ENCODE measurements at regions not wholly inside any gene's neighbourhood (a gene's known extent, or its start where the extent isn't known, plus 50 kb on each side); places are given as distances from the start of the nearest gene placed in this dataset.

DNA sequence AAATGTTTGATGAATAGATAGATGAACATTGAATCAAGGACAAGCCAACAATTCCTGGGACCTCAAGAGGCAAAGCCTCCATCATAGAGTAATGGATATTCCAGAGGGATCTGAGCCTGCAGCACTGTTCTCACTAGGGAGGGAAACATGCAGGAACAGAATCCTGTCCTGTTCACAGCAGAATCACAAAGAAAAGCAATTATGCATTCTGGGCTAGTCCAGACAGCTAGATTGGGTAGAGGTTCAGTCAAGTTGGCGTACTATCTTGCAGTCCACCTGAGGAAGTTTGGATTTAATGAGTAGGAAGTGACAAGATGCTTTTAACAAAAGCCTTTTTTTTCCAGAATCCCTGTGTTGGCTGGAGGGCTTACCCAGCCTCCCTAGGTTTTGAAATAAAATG is 314.5 kb upstream of the SEMA6D start:
- Histone ChIP-seq H3K27ac (ENCODE audit: low read depth in 1 of 2, low read length in 2 of 2) (no peak overlapping the region), H3K4me3 (ENCODE audit: low read depth in 1 of 3, low read length in 3 of 3) (no peak overlapping the region), H3K36me3 (ENCODE audit: control insufficient read depth in 4 of 4, insufficient read depth in 3 of 4, low read depth in 1 of 4, low read length in 3 of 4) (no peaks in the 10 kb centered on the region), H3K4me1 (ENCODE audit: control insufficient read depth in 4 of 4, insufficient read depth in 4 of 4, low read length in 3 of 4) (no peaks in the 10 kb centered on the region), H3K27me3 (ENCODE audit: control insufficient read depth in 4 of 4, insufficient read depth in 4 of 4, low read length in 3 of 4) (peaks cover 0 to 3% (median 0%) of the 10 kb centered on the region in 4 donors), H3K9me3 (ENCODE audit: control insufficient read depth in 4 of 4, low read length in 3 of 4) (no peaks in the 10 kb centered on the region), H3K9ac (ENCODE audit: low read depth in 1 of 2, low read length in 2 of 2) (no peak overlapping the region)
- WGBS: 91% methylated on average over 1 of the region's 1 CpG
- no peak for TF ChIP-seq YY1 (IDR thresholded peaks at IDR 0.05)
- no peak for TF ChIP-seq EGR1 (IDR thresholded peaks at IDR 0.05; ENCODE audit: low read depth in 2 of 2)
- TF ChIP-seq HNF4G (IDR thresholded peaks at IDR 0.05): no peak
- no peak for TF ChIP-seq NR2F2 (IDR thresholded peaks at IDR 0.05)
- TF ChIP-seq, protein P1, sequence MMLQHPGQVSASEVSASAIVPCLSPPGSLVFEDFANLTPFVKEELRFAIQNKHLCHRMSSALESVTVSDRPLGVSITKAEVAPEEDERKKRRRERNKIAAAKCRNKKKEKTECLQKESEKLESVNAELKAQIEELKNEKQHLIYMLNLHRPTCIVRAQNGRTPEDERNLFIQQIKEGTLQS (IDR thresholded peaks at IDR 0.05): no peak
- TF ChIP-seq JUND (IDR thresholded peaks at IDR 0.05): no peak
- TF ChIP-seq RXRA (IDR thresholded peaks at IDR 0.05): no peak
- TF ChIP-seq, protein P2, sequence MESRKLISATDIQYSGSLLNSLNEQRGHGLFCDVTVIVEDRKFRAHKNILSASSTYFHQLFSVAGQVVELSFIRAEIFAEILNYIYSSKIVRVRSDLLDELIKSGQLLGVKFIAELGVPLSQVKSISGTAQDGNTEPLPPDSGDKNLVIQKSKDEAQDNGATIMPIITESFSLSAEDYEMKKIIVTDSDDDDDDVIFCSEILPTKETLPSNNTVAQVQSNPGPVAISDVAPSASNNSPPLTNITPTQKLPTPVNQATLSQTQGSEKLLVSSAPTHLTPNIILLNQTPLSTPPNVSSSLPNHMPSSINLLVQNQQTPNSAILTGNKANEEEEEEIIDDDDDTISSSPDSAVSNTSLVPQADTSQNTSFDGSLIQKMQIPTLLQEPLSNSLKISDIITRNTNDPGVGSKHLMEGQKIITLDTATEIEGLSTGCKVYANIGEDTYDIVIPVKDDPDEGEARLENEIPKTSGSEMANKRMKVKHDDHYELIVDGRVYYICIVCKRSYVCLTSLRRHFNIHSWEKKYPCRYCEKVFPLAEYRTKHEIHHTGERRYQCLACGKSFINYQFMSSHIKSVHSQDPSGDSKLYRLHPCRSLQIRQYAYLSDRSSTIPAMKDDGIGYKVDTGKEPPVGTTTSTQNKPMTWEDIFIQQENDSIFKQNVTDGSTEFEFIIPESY (IDR thresholded peaks at IDR 0.05): no peak
- no peak for TF ChIP-seq FOXA1 (IDR thresholded peaks at IDR 0.05)
- no peak for TF ChIP-seq FOXA2 (IDR thresholded peaks at IDR 0.05)
- TF ChIP-seq, protein P3, sequence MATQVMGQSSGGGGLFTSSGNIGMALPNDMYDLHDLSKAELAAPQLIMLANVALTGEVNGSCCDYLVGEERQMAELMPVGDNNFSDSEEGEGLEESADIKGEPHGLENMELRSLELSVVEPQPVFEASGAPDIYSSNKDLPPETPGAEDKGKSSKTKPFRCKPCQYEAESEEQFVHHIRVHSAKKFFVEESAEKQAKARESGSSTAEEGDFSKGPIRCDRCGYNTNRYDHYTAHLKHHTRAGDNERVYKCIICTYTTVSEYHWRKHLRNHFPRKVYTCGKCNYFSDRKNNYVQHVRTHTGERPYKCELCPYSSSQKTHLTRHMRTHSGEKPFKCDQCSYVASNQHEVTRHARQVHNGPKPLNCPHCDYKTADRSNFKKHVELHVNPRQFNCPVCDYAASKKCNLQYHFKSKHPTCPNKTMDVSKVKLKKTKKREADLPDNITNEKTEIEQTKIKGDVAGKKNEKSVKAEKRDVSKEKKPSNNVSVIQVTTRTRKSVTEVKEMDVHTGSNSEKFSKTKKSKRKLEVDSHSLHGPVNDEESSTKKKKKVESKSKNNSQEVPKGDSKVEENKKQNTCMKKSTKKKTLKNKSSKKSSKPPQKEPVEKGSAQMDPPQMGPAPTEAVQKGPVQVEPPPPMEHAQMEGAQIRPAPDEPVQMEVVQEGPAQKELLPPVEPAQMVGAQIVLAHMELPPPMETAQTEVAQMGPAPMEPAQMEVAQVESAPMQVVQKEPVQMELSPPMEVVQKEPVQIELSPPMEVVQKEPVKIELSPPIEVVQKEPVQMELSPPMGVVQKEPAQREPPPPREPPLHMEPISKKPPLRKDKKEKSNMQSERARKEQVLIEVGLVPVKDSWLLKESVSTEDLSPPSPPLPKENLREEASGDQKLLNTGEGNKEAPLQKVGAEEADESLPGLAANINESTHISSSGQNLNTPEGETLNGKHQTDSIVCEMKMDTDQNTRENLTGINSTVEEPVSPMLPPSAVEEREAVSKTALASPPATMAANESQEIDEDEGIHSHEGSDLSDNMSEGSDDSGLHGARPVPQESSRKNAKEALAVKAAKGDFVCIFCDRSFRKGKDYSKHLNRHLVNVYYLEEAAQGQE (IDR thresholded peaks at IDR 0.05): no peak
- TF ChIP-seq, protein P4, sequence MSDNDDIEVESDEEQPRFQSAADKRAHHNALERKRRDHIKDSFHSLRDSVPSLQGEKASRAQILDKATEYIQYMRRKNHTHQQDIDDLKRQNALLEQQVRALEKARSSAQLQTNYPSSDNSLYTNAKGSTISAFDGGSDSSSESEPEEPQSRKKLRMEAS (IDR thresholded peaks at IDR 0.05): no peak
- no peak for DNase-seq (ENCODE audit: low spot score)

DNA sequence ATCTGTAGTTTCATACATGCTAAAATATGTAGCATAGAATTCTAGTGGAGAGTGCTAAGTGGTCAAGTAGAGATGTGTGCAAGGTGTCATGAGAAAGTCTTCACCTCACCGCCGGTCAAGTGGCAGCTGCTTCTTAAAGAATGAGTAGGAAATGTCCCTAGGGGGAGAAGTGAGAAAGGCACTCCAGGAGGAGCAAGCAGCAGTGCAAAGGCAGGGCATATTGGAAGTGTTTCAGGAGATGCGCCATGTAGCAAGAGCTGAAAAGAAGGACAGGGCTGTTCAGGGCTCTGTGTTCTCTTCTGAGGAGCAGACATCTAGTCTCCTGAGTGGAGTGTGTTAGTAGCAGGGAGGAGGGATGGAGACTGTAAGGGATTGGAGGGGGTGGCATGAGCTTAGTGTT is 312.4 kb upstream of the SEMA6D start:
- no peak overlapping the region for H3K27ac ChIP-seq (ENCODE audit: low read depth in 1 of 2, low read length in 2 of 2)
- TF ChIP-seq RXRA (IDR thresholded peaks at IDR 0.05) (no peak), GABPA (IDR thresholded peaks at IDR 0.05 in 1 of 2, conservative IDR thresholded peaks at IDR 0.05 in 1 of 2) (no peak), NR2F2 (IDR thresholded peaks at IDR 0.05) (no peak), FOXA2 (IDR thresholded peaks at IDR 0.05) (no peak), FOXA1 (IDR thresholded peaks at IDR 0.05) (no peak)
- TF ChIP-seq, protein P4 (IDR thresholded peaks at IDR 0.05): no peak
- no peak overlapping the region for H3K4me3 ChIP-seq (ENCODE audit: low read depth in 1 of 3, low read length in 3 of 3)
- 71% methylated on average over 3 of the region's 3 CpGs for WGBS
- no peaks in the 10 kb centered on the region for H3K9me3 ChIP-seq (ENCODE audit: control insufficient read depth in 4 of 4, low read length in 3 of 4)
- no peaks in the 10 kb centered on the region for H3K4me1 ChIP-seq (ENCODE audit: control insufficient read depth in 4 of 4, insufficient read depth in 4 of 4, low read length in 3 of 4)
- peaks cover 0 to 3% (median 0%) of the 10 kb centered on the region in 4 donors for H3K27me3 ChIP-seq (ENCODE audit: control insufficient read depth in 4 of 4, insufficient read depth in 4 of 4, low read length in 3 of 4)
- H3K9ac ChIP-seq (ENCODE audit: low read depth in 1 of 2, low read length in 2 of 2): no peak overlapping the region
- no peaks in the 10 kb centered on the region for H3K36me3 ChIP-seq (ENCODE audit: control insufficient read depth in 4 of 4, insufficient read depth in 3 of 4, low read depth in 1 of 4, low read length in 3 of 4)
- DNase-seq (ENCODE audit: low spot score): no peak
